NCI-H1417 (cell line): ENCODE measurements at regions not wholly inside any gene's neighbourhood (a gene's known extent, or its start where the extent isn't known, plus 50 kb on each side); places are given as distances from the start of the nearest gene placed in this dataset.

Experiments
- DNase-seq, 3 experiments: peaks; one replicate each; lab custom pipeline; 2025; lab: John Stamatoyannopoulos, UW

GRCh38 chr14:101370593-101371569 lies 190.4 kb upstream of the DIO3 start:
- no peak for DNase-seq

- no peak for DNase-seq
Measured at GRCh38 chr14:101371799-101372793, 189.2 kb upstream of the DIO3 start.

GRCh38 chr14:101372894-101373620 lies 188.2 kb upstream of the DIO3 start:
- no peak for DNase-seq

DNA sequence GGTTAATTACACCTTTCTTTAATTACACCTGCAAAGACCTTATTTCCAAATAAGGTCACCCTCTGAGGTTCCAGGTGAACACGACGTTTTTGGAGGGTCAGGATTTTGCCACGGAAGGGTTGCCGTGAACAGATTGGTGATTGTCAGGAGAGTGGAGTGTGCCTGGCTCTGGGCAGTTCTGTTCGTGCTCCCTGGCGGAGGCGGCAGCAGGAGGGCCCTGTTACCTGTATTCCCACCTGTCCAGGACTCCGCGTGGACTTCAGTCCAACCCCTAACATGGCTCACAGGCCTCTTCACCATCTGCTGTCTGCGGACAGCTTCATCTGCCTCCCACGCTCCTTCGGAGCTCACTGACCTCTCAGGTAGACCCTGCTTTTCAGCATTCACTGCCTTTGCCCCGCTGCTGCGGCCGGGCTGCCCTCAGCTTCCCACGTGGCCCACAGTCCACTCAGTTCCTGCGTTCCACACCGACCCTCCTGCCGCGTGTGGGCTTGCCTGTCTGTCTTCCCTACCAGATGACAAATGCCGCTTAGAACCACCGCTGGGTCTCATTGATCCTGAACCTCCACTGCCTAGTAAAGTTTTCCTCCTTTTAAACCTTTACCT lies 187.5 kb upstream of the DIO3 start:
- DNase-seq, result no peak

DNA sequence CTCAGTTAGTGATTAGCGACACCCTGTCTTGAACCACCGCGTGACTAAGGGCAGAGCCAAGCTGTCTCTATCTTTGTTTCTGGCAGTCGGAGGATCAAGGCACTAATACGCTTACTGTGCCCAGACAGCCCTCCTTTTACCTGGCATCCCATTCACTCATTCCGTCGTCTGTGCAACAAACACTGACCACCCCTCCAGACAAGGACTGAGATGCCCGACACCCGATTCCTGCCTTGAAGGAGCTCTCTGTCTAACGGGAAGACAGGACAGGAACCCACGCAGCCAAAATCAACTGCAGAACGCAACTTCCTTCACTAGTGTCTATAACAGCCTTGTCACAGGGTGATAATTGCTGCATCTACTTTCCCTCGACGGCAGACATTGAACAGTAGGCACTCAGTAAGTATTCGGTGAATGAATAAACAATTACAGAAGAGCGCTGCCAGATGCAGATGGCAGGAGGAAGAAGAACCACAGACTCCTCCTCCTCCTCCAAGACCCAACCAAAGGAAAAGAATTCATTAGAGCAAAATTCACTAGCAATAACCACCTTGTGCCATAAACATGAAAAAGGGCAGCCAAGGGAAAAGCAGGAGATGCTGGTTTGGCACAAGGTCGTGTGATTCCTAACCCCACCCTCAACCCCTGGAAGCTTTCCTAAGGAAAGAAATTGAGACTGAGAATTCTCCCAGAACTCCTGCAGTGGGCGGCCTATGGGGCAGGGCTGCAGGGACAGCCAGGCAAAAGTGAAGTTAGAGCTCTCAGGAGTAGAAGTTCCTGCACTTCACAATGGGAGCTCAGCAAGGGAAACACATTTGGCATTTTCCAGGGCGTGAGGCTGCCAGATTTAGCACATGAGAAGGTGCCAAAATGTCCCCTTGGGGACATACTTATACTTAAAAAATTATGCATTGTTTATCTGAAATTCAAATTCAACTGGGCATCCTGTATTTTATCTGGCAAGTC lies 186.6 kb upstream of the DIO3 start:
- no peak for DNase-seq

DNA sequence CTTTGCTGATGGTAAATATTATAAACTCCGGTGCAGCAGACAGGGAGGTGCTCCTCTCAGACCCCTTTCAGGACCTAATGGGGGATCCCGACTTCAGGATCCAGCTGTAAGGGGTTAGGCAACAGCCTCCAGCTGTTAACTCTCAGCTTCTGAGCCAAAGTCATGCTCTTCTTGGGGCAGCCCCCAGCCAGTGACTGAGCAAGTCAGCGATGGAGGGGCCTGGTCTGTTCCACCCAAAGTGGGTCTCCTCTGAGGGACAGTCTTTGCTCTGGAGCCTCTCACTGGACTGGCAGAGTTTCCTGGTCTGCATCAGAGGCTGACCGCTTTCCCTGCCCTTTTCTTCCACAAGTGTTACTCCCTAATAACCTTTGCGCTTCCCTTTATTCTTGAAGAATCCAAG lies 184.2 kb upstream of the DIO3 start:
- DNase-seq, result no peak

- no peak for DNase-seq
Measured at GRCh38 chr14:101379842-101380241, 181.5 kb upstream of the DIO3 start.

- no peak for DNase-seq
Measured at GRCh38 chr14:101380512-101380911, 180.8 kb upstream of the DIO3 start.

DNA sequence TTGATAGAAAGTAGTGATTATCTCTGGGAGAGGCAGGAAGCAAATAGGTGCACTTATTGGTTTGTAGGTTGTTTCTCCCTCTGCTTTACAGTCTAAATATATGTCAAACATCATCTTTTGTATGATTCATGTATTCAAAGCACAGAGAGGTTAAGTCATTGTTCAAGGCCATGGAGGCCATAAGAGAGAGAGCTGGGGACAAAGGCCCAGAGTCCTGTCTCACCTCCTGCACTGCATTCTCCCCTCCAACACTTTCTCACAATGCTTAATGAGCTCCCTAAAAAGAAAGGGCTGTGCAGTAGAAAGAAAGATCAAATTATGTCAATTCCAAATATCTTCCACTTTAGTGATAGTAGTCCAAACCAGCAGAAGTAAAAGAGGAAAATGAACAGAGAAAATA lies 180.4 kb upstream of the DIO3 start:
- DNase-seq, result no peak

GRCh38 chr14:101383737-101384338 lies 177.5 kb upstream of the DIO3 start:
- no peak for DNase-seq

GRCh38 chr14:101394374-101394773 lies 166.9 kb upstream of the DIO3 start:
- DNase-seq, result no peak

DNA sequence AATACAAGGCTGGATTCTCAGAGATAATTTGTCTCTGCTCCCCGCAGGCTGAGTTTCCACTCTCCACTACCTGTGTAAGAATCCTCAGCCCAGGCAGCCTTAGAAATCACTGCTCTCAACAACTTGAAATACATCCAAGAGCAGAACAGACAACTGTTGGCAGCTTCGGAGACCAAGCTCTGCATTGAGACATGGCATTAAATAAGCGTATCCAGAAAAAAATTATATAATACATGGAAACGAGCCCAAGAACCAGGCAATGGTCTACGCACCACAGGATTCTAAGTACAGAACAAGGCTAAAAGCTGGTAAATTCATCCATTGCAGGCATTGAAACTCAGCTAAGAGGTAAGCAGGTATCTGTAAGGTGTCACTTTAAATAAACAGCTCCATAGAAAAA lies 165.5 kb upstream of the DIO3 start:
- DNase-seq, result no peak

DNA sequence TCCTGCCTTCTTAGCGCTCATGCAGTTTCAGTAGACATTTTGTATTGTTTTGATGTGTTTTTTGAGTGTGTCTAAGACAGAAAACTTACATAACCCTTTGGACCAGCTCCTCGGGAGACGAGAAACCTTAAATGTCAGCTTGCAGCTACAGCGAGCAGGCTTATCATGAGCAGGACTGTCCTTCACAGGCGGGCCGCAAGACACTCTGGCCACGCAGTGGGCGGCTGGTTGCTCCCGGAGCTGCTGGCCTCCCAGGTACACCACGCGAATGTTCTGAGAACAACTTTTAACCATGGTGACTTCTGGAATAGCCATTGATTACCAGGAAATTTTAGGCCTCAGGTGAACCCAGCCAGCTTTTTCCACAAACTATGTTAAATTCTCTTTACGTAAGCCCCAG lies 164.1 kb upstream of the DIO3 start:
- DNase-seq, result no peak

DNA sequence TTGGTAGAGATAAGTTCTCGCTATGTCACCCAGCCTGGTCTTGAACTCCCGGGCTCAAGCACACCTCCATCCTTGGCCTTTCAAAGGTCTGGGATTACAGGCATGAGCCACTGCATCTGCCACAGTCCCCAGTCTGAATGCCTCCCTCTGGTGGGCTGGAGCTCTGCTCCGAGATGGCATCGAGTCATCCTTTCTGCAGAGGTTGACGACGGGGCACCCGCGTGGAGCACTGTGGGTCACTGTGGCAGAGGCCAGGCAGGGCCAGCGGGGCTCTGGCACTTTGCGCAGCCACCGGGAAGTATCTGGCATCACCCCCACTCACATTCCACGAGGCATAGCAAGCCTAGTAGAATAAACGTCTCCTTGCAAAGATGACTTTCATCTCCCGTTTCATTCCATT lies 163.3 kb upstream of the DIO3 start:
- no peak for DNase-seq

GRCh38 chr14:101399737-101400517 lies 161.4 kb upstream of the DIO3 start:
- DNase-seq, result peak in 1 of 3 experiments; percentile 25

- DNase-seq, result no peak
Measured at GRCh38 chr14:101400830-101401229, 160.5 kb upstream of the DIO3 start.

GRCh38 chr14:101402936-101403660 lies 158.2 kb upstream of the DIO3 start:
- no peak for DNase-seq

GRCh38 chr14:101404426-101405170 lies 156.7 kb upstream of the DIO3 start:
- no peak for DNase-seq
